Stimulated activated naive CD4-positive, alpha-beta T cell treated with Interleukin-2 at 50 U/mL for 16 hours (primary cell): ENCODE measurements at regions not wholly inside any gene's neighbourhood (a gene's known extent, or its start where the extent isn't known, plus 50 kb on each side); places are given as distances from the start of the nearest gene placed in this dataset.

ENCODE experiments used
- DNase-seq: peaks from one replicate; lab custom pipeline; 2025; lab: John Stamatoyannopoulos, UW

DNA sequence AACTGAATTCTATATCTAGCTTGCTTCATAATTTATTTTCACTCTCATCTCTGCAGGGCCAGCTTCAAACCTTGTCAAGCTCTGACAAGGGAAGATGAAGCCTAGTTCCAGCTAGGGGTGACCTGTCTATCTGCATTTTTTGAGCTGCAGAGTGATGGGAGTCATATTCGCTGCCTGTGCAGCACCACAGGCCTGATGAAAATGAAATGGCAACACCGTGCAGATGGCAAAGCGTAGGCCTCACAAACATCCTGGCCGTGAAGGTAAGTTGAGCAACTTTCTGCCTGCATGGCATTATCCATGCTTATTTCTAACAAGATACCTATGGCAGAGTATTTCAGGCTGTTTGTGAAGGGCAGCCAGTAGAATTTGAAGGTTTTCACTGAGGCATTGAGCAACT is 86.4 kb upstream of the C1QTNF9B start:
- no peak for DNase-seq

DNA sequence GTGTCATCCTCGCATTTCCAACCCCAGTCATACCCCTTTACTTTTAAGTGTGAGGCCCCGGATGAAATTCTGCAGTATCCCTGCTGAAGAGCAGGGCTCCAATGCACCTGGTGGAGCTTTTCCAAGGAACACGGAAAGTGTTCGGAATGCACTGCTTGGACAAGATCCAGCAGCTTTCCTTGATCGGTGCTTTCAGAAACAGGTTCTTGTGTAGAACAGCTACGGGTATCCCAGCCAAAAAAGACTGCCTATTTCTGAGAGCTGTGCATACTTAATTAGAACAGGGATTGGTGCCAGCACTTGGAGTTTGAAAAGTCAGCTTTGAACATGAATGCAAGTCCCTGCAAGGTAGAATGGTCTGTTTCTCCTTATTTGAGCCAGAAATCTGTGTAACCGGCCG is 87.2 kb upstream of the C1QTNF9B start:
- DNase-seq = no peak

DNA sequence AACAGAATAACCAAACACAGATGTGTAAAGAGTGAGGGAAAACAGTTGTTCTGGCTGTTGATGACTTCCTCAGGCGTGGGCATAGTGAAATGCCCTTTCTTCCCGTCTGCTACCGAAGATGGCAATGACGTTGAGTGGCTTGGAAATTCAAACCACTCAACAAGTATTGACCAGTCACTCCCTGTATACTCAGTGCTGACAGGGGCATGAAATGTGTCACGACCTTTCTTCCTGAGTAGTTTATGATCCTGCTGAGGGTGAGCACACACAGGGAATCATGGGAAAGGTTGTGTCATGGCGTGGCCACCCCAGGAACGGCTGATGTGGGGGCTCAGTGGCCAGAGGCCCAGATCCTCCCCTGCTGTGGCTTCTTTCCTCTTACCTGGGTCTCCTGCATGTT is 87.8 kb upstream of the C1QTNF9B start:
- DNase-seq = no peak

DNA sequence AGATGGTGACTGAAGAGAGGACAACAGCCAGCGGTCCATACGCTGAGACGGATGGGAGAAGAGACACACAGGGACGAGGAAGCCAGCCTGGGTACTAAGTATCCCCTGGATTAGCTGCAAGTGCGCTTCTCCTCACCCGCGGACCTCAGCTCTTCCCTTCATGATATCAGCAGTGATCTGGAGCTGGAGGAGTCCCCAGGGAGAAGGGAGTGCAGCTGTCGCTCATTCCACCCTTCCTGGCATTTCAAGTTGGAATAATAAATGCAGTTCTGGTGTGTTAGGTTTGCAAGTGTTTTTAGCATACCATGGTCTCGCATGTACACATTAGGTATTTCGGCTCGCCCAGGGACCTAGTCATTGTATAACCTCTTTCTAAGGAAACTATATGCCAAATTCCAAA is 88.5 kb upstream of the C1QTNF9B start:
- no peak for DNase-seq

DNA sequence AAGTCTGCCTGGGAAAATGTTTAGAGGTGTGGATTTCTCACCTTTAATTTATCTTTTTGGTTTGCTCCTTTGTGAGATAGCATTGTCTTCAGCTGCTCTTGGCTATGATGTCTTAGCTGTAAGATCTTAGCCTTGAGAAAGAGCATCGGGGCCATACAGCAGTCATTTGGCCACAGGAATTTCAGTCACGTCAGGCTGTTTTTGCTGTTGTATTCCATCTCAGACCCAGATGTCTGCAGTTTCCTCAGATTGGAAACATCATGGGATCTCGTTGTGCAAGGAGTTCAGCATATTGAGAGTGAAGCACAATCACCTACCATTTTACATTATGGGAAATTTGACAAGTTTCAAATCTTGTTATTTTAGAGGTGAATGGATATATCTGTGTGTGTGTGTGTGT is 89.3 kb upstream of the C1QTNF9B start:
- no peak for DNase-seq

DNA sequence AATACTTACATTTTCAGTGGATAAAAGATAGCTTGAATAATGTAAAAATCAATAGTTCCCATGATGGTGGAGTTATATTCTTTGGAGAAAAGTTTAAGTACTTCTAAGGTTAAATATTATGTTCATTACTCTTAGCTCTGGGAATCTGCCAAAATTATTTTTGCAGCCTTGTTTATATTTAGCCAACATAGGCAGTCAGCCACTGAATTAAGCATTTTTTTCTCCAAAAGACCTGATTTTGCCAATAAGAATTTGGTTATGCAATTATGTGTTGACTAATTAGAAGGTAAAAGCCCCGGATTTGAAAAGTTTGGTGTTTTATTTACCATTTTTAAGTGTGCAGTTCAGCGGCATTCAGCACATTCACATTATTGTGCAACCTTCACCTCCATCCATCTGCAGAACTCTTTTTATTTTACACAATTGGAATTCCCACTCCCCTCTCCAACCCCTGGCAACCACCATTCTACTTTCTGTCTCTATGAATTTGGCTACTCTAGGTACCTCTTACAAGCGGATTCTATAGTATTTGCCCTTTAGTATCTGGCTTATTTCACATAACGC is 90.1 kb upstream of the C1QTNF9B start:
- DNase-seq = no peak

DNA sequence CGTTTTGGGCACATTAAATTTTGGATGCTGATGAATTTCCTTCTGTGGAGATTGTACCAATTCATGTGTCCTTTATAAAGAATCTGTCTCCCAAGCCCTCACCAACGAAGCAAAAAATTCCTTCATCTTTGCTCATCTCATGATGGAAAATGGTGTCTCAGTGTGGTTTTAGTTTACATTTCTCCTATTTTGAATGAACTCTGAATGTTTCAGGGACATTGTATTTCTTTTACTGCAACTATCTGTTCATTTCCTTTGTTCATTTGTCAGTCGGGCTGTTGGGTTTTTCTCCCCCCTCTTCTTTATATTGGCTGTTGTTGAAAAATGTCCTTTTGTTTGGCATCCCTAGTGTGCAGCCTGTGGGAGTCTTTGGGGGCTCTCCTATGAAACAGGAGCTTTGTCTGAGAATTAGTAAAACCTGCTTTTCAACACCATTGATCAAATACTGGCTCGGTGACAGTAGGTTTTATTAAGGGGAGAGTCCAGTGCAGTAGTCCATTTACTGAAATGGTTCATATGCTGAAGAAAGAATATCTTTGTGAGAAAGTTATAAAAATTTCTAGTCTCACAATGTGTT is 91.3 kb upstream of the C1QTNF9B start:
- no peak for DNase-seq

DNA sequence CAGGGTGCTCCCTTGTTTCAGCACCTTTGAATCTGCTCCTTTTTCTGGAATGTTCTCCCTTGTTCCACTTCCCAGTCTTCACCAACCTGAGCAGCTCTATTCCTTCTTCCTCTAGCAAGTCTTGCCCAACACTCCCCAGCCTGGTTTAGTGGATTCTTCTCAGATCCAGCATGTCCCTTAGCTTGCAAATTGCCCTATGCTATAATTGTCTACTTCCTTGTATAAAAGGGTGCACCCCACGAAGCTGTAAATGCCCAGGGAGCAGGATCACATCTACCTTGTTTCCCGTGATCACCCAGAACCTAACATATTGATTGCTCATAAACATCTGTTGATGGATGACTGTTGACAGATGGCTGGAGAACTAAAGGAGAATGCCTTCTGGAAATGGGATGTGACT is 93.2 kb upstream of the C1QTNF9B start:
- no peak for DNase-seq

DNA sequence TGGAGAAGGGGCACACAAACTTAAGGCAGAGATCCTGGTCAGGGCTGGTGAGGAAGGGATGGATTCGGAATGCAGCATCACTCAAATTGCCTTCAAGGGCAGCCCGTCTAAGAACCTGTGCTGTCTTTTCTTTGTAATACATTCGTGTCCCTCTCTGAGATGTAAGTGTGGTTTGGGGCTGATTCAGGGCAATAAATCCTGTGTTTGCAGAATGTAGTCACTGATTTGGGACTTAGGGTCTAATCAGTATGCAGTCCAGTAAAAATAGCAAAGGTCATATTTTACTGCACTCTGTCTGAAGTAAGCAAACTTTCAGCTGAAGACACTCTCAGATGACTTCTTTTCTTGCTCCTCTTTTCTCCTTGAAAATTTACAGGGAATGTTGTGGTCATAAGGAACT is 93.8 kb upstream of the C1QTNF9B start:
- no peak for DNase-seq

DNA sequence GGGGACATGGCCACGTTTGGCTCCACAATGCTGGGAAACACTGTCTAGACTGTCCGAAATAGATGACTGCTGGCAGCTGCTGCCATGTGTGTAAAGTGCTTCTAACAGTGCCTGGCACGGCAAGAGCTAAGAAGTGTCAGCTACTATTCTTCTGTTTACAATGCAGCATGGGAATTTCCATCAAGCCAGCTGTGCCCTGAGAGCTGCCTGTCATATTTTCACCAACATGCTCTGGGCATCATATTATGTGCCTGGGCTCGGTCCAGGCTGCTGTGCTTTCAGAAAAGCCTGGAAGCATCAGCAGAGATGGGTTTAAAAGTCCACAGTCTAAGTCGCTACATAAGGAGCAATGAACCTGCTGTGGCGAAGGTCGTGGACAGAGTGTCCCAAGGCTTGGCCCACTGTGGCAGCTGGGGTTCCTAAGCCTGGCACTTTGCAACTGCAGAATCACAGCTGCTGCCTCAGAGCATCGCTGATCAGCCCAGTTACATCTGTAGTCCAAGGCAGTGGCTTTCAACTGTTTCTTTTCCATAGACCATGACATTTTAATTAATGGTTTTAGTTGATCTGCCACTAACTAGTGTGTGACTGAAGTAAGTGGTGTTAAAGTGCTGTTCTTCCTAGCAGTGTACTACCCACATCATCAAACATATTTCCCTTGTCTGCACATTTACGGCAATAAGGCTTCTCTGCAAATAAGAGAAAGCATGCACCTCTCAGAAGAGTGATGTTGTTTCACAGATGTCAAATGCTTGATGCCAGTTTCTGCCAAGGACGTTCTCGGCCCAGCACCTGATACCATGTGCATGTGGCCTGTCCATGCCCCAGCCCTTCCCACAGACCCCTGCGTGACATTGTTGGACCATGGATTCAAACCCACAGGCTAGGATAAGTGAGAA is 95.7 kb upstream of the C1QTNF9B start:
- DNase-seq = no peak

DNA sequence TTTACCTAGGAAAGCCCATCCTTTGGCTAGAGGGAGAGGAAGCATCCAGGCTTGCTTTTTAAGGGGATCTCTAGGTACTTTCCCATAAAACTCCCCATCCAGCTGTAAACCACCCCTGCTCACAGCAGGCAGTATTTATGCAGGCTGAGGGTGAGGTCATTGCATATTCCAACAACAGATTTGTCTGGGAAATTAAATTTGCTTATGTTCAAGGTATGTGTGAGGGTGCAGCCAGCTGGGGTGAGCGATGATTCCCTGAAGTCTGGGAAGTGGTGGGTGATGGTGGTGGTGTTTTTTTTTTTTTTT is 96.3 kb upstream of the C1QTNF9B start:
- no peak for DNase-seq

DNA sequence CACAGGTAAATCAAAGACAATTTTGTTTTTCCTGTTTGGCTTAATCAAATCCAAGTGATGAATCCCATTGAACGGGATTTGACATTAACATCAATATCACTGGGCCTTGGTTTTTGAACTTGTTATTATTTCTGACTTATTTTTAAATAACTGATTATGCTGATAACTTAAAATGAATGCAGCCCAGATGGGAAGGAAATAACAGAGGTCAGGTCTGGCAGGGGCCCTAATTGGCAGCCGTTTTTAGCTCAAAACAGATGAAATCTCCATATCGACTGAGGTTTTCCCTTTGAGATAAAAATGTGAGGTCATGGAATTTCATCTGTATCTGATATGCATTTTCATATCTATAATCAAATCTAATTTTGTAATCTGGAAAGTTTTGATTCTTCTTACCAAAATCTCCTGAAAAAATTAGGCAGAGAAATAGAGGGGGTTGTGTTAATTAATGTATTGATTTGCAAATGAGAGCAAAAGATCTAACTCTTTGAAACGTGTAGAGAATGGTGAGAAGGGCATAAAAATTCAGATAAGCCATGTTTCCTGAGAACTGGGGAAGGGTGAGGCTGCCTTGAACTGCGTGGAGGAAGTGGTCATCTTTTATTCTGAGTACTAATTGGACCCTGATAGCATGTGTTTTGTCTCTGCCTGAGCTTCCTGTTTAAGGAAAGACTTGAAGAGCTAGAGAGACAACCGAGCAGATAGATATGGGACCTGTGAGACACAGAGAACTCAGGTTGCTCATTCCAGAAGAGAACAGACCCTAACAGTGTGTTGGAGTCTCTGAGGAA is 98.2 kb upstream of the C1QTNF9B start:
- DNase-seq = no peak

DNA sequence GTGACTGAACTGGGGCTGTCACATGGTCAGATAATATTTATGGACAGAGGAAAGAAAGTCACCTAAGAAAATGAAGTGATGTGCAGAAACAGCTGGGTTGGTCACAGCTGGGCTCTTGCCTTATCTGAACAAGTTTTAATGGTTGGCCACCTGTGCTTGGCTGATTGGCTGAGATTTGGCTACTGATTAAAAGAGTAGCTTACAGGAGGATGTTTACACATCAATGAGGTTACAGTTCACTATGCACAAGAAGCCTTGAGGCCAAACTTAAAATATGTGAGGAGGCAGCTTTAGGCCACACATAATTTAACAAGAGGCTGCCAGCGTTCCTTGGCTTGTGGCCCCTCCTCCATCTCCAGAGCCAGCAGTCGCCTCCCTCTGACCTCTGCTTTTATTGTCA is 99.2 kb upstream of the C1QTNF9B start:
- no peak for DNase-seq

DNA sequence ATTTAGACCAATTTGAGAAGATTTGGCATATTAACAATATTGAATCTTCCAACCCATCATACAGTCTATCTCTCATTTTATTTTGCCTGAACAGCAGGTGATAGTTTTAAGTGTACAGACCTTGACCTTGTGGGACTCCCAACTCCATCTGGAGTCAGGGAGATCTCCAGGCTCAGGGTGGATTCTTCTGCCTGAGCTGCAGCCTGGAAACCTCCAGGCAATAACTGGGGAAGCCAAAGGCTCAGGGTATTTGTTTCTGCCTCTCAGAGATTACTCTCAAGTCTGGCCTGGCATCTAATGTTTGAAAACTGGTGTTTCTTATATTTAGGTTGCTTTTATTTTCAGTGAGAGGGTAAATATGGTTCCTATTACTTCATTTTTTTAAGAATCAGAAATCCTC is 102.1 kb upstream of the C1QTNF9B start:
- DNase-seq = no peak

DNA sequence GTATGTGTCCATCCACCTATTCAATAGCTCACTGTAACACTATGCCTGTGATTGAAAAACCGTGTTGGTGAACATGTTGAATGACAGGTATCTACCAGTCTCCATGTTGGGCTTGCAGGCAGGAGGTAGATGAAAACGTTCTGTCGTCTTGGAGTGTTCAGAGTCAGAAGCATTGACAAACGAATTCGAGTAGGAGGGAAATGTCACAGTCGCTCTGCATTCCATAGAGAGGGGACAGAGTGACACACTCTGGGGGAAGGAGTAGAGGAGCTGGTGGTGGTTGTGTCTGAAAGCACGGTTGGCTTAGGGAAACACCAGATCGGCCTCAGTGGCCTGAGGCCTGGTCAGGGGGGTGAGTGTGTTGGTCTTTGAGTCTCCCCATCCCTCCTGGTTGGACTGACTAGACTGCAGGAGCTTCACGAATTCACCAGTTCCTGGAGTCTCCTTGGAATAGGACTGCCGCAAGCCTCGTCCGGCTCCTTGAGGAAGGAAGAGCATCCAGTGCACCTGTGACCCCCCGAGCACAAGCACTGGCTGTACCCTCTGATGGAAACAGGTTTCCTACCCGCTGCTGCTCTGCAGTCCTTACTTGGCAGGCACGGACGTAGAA is 105.0 kb upstream of the C1QTNF9B start:
- no peak for DNase-seq

DNA sequence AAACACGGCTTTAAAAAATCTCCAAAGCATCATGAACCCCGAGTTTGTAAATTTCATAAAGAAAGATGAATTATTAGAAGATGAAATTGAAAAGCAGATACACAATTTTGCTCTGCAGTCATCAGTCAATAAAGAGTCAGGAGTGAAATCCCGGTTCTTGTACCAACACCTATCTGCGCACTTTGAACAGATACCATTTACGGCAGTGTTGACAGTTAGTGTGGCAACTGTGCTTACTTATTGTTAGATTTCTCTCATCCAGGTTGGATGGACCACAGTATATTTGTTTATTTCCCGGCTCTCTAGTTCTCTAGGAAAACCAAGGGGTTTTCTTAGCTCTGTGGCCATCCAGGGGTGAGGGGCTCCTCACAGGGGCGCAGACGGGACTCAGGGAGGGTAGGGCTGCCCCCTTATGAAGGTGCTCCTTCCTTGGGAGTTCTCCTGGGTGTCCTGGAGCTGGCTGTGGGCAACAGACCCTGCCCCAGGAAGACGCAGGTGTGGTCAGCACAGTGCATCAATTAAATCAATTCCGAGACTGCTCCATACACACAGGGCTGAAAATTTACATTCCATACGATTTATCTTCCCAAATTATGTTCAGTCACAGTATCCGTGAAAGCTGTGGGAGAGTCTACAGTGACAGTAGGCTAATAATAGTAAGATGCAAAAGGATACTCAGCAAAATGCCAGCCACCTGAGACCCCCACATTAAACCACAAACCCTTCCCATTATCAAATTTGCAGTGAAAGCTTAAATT is 107.0 kb upstream of the C1QTNF9B start:
- DNase-seq = no peak

DNA sequence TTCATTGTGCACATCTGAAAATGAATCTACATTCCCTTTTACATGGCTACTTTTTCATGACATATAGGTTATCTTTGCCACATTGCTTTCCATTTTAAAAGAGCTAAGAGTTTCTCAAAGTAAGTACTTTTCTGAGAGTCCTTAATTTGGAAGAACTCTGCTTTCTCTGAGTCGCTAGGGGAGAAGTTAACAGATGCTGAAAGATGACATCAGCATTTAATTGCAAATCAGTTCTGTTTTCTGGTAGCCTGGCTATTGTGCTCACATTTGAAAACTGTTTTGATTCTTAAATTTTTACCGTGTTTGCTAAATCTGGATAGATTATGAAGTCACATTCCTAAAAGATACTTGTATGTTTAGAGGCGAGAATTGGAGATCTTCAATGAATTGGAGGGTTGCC is 107.7 kb upstream of the C1QTNF9B start:
- DNase-seq = no peak

DNA sequence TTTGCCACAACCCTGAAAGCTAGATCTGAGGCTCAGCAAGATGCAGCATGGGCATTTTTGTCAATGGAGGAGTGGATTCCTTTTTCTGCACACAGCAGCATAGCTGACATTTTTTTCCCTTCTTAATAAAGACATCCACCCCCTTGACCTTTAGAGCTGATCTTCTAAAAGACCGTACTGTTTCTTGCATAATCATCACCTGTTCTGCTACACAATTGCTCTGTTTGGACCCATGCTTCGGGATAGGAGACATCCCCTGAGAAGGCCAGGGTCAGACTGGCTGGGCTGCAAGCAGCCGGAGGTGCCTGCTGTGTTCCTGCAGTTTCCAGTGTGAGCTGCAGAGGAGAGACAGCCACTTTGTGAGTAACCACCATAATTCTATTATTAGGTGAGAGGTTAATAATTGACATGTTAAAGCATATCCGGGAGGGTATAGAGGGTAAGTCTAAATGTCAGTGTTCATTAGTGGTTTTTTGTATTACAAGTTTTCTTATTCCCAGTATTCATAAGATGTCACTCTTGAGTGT is 108.5 kb upstream of the C1QTNF9B start:
- no peak for DNase-seq

DNA sequence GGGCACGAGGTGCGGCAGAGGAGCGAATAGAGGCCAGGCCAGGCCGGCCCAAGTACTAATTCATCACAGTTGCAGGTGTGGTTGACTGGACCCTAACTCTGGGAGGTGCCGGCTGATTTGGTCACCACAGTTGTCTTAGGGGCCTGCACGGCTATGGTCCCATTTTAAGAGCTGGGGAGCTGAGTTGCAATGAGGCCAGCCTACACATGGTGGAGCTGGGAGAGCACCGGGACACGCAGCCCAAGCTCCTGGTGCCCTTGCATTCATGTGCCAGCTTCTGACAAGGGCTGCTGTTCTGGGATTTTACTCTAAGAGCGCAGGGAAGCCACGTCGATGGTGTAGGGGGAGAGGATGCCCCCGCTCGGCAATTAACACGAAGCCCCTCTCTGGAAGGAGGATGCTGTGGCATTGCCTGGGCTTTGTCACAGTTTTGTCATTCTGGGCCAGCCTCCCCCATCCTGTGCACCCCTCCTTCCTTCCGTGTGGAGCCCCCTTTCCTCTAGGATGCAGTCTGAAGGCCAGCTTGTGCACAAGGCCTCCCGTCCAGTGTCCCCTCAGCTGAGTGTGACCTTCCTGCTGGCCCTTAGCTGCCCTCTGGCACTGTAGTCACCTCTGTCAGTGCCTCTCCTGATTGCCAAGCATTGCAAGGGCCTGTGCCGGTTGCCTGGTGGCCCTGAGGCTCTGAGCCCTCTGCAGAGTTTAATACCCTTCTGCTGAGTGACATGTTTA is 109.4 kb upstream of the C1QTNF9B start:
- no peak for DNase-seq

DNA sequence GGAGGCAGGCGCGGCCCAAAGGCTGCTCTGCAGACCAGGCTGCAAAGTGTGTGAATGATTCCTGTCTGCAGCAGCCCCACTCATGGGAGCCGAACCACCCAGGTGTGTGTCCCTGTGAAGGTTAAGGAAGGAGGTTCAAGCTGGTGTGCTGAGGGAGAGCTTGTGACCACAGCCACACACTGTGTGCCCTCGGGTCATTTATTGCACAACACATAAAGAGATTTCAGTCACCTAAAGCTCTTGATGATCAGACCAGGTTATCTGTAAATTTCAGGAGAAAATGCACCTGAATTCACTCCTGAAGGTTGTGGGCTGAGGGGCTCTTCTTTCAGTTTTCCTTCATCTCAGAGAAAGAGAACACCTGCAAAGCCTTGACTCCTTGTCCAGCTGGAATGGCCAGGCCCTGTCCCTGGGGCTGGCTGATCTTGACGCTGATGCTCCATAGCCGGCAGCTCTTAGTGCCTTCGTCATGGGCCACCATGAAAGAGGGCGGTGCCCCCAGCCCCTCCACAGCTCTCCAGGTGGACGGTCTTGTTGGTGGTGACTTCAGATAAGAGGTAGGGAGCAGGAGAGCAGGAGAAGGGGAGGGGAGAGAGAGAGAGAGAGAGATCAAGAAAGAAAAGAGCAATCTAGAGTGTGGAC is 110.8 kb upstream of the C1QTNF9B start:
- DNase-seq = no peak
